ENCODE measurements at regions not wholly inside any gene's neighbourhood (a gene's known extent, or its start where the extent isn't known, plus 50 kb on each side); places are given as distances from the start of the nearest gene placed in this dataset.

DNA sequence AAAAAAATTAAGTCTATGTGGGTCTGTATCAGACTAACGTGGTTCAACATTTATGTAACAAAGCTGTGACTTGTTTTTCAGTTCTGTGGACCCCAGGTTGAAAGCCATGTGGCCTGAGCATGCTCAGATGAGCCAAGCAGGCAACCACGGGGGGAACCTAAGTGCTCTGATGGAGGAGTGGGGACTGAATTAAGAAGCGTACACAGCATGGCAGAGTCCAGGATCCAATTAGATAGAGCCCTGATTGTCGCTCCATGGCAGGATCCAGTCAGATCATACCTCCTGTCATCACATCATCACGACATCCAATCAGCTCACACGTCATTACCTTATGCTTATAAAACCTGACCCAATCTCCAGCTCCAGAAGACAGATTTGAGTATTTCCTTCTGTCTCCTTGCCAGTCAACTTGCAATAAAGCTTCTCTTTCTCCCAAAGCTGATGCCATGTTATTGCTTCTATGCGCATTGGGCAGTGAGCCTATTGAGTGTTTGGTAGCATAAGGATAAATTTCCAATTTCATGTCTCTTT is 1013.1 kb upstream of the TMEM132C start:
- TF ChIP-seq, protein P1, sequence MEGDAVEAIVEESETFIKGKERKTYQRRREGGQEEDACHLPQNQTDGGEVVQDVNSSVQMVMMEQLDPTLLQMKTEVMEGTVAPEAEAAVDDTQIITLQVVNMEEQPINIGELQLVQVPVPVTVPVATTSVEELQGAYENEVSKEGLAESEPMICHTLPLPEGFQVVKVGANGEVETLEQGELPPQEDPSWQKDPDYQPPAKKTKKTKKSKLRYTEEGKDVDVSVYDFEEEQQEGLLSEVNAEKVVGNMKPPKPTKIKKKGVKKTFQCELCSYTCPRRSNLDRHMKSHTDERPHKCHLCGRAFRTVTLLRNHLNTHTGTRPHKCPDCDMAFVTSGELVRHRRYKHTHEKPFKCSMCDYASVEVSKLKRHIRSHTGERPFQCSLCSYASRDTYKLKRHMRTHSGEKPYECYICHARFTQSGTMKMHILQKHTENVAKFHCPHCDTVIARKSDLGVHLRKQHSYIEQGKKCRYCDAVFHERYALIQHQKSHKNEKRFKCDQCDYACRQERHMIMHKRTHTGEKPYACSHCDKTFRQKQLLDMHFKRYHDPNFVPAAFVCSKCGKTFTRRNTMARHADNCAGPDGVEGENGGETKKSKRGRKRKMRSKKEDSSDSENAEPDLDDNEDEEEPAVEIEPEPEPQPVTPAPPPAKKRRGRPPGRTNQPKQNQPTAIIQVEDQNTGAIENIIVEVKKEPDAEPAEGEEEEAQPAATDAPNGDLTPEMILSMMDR (IDR thresholded peaks at IDR 0.05 in 2 of 3, conservative IDR thresholded peaks at IDR 0.05 in 1 of 3; ENCODE audit: control insufficient read depth in 2 of 3, extremely low read depth in 1 of 3, insufficient read depth in 1 of 3, low read depth in 3 of 3, low read length in 3 of 3): no peak
- TF ChIP-seq ZZZ3 (IDR thresholded peaks at IDR 0.05; ENCODE audit: control insufficient read depth, insufficient read length, low read depth): no peak
- TF ChIP-seq KAT2A (conservative IDR thresholded peaks at IDR 0.05; ENCODE audit: control insufficient read depth, low read depth, low read length): no peak
- no peak for TF ChIP-seq EP300 (IDR thresholded peaks at IDR 0.05; ENCODE audit: borderline replicate concordance in 1 of 2, control insufficient read depth in 1 of 2, low read depth in 2 of 2, low read length in 2 of 2)
- no peak for TF ChIP-seq MEF2B (IDR thresholded peaks at IDR 0.05; ENCODE audit: partially characterized antibody, poor library complexity, severe bottlenecking)
- TF ChIP-seq POLR2AphosphoS5 (IDR thresholded peaks at IDR 0.05; ENCODE audit: low read length): no peak
- TF ChIP-seq POLR2A (IDR thresholded peaks at IDR 0.05; ENCODE audit: low read depth, low read length): no peak
- TF ChIP-seq NR2C2 (IDR thresholded peaks at IDR 0.05; ENCODE audit: borderline replicate concordance, control insufficient read depth, insufficient read length, low read depth): no peak
- no peak for TF ChIP-seq SIN3A (IDR thresholded peaks at IDR 0.05; ENCODE audit: low read depth, low read length)
- no peak for TF ChIP-seq CREB1 (IDR thresholded peaks at IDR 0.05; ENCODE audit: low read depth)
- TF ChIP-seq HDAC2 (IDR thresholded peaks at IDR 0.05): no peak
